ENCODE measurements at regions not wholly inside any gene's neighbourhood (a gene's known extent, or its start where the extent isn't known, plus 50 kb on each side); places are given as distances from the start of the nearest gene placed in this dataset.

DNA sequence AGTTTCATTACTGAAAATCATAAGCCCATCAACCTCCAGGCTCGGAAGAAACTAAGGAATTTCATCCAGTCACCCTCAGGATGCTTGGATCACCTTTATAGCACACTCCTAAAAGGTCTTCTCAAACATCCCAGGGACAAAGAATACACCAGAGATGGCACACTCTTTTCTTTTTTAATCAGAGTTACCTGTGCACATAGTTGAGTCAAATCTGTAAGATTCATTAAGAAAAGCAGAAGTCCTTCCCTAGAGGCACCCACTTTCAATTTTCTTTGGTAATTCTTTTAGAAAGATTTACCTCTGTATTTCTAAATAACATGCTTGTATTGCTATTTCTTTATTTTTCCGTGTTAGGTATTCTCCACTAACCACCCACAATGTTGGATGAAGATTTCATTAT lies 50.6 kb upstream of the IL6 start:
- DNase-seq: no peak

DNA sequence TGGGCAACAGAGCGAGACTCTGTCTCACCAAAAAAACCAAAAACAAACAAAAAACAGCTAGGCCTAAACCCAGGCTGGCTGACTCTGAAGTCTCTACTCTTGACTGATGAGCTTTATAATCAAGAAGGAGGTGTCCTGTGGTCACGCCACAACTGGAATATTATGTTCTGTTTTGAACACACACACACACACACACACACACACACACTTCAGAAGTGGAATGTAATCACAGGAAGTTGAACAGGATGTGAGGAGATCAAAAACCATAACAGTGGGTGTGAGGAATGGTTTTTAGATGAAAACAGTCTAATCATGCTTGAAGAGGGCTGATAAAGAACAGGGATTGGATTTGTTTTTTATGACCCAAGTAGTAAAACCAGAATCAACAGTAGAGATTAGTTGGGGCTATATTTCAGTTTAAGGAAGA lies 51.1 kb upstream of the IL6 start:
- DNase-seq: no peak

DNA sequence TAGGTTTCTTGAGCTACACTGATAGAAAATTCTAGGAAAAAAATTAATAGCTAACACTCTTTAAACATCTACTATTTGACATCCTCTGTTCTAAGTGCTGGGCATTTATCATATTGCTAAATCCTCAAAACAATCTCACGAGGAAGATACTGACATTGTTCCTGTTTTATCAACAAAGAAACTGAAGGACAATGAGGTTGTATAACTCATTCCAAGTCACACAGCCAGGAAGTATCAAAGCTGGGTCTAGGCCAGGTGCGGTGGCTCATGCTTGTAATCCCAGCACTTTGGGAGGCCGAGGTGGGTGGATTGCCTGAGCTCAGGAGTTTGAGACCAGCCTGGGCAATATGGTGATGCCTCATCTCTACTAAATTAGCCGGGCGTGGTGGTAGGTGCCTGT lies 51.6 kb upstream of the IL6 start:
- no peak for DNase-seq

DNA sequence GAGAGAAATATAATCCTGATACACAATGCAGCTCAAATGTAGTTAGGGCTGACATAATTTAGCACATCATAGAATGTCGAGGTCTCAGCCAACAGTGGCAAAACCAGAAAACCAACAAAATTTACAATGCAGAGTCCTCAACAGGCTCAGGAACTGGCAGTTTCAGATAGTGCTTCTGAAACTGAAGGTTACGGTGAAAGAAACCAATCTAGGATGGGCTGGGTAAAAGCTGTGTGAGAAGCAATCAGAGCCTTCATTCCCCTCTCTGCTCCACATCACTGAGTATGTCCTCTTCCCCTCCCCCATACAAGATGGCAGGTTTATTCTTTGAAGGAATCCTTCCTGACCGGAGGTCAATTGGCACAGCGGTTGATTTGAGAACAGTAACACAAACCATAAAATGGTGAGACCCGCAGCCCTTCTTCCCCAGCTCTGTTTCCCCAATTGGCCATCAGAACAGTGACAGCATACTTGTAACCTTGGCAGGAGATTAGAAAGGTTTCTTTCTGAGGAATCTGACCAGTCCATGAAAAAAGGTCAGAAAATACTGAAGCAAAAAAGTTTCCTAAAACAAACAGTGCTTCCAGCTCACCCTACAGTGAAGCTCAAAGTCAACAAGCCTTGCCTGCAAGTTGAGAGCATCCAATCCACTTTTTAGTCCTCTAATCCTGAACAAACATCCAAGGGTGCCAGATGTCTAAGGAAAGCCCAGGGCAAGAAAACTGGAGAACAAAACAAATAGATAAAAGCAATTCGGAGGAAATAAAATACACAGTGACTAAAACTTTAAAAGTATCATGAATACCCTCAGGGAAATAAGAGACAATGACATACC lies 53.9 kb upstream of the IL6 start:
- no peak for DNase-seq

DNA sequence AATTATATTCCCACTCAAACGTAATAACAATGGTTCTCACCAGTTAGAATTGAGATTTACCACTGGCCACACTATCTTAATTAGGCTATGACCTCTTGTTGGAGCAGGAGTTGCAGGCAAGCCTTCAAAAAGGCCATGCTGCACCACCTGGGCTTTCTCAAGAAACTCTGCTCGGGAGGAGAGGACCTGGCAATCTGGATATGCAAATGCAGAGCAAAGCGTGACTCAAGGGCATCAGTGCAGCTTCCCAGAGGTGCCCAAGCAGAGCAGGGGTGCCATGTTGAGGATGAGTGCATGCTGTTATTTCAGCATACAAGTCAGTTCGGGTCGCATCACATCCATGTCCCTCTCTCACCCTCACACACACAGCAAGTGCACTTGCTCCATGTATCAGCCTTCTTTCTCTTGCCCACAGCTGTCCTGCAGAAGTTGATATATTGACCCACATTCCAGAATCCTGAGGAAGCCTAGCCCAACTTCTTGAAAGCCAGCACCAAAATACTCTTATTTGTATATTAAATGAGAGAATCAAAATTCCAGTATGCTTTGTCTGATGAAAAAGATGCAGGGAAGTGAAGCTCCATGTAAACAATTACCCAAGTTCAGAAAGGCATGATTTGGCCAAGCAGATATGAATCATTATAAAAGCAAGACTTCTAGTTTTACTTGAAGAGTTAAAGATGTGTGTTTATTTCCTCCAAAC lies 55.7 kb upstream of the IL6 start:
- DNase-seq: no peak

DNA sequence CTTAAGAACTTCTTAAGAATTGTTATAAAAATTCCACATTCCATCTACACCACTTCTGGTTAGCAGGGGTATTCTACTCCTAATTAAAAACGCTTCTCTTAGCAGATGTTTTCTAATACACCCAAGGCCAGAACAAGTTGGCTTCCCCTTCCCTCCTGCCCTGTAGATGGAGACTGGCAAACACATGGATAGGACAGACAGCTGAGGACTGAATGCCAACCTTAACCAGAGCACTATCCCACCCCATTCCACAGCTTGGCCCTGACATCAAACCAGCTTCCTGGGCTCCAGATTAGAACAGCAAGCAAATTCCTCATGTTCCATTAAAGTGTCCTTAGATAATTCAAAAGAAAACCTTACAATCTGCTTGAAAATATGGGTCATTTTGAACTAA lies 56.6 kb upstream of the IL6 start:
- no peak for DNase-seq

DNA sequence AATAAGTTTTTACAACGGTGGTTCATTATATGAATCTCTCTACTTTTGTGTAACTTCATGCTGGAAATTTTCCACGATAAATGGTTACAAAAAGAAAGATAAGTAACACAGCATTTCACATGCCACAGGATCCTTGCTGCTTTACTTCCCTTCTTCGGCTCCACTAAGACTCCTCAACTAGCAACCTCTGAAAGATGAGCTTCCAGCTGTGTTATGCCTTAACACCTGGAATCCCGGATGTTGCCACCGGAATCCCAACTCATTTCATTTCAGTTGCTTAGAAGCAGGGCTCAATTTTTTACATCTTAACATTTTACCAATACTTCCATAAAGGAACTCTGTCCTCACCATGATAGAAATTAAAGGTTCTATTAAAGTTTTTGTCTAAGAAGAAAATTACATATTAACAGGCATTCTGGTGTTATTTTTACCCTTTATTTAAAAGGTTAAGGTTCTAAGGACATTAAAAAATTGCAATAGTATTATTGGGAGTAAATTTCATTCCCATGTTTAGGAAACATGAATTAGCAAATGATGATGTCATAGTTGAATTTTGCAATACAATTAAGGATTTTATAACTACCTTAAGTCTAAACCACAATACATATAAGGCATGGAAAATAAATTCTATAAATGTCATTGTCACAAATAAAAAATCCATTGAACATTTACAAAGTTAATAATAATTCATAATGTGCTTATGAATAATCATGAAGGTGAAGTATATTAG lies 57.1 kb upstream of the IL6 start:
- no peak for DNase-seq

DNA sequence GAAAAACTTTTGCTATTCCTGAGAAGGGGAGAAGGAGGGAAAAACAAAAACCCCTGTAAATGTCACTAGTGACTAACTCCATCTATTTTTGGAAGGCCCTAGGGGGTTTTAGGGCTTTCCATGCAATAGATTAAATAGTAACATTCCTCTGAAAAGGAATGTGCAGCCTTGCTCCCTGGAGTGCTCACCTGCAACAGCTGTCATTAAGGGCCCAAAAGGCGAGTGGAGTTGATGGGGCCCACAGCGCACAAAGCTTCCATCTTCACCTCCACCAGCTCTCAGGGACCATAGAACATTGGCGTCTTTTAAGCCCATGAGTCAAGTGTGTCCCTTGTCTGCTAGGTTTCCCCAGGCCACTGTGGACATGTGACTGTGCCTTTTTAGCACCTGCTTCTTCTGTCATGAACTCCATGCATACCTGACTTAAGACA lies 58.0 kb upstream of the IL6 start:
- no peak for DNase-seq

DNA sequence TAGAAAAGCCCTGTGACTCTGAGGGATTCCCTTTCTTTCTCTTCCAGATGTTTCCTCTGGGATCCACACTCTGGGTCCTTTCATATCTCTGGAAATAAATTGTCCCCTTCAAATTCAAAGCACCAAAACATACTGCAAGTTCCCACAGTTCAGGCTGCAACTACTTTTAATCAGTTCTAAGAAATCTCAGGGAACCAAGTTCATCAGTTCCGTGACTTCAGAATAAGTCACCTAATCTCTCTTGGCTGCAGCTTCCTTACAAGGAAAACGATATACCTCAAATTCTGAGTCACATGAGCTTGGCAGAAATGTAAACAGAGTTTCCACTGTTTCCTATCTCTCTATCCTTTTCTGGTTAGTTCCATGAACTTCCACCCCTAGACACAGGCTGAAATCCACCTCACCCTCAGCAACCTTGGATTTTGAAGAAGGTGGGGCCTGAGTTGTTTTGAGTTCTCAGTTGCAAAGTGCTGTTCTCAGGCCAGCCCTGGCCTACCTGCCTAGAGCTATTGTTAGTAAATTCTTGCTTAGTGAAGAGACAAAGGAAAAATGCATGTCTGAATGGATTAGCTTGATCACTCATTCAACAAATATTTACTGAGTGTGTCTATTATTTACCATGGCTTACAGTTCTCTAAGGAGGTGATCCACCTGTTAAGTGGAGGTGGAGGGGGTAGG lies 59.3 kb upstream of the IL6 start:
- no peak for DNase-seq

DNA sequence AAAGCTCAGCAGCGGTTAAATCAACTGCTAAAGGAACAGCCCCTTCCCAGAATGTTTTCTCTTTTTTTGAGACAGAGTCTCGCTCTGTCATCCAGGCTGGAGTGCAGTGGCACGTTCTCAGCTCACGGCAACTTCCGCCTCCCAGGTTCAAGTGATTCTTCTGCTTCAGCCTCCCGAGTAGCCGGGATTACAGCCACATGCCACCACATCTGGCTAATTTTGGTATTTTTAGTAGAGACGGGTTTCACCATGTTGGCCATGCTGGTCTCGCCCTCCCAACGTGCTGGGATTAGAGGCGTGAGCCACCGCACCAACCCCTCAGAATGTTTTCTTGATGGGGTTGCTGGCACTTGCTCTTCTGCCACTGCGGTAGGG lies 59.8 kb upstream of the IL6 start:
- DNase-seq: no peak

DNA sequence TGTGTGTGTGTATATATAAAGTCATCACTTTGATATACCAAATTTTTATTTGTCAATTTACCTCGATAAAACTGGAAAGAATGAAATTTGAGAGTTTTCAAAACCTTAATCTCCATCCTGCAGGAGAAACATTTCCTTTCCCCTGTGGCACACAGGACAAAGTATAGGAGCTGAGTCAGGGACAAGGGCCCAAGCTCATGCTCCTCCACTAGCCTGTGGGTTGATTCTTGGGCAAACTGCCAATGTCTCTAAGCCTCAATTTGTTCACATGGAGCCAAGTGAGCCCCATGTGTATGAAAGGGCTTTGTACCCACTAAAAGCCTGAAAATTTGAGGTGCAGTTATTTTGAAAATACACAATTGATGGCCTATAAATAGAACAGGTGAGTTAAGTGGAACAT lies 60.3 kb upstream of the IL6 start:
- no peak for DNase-seq

DNA sequence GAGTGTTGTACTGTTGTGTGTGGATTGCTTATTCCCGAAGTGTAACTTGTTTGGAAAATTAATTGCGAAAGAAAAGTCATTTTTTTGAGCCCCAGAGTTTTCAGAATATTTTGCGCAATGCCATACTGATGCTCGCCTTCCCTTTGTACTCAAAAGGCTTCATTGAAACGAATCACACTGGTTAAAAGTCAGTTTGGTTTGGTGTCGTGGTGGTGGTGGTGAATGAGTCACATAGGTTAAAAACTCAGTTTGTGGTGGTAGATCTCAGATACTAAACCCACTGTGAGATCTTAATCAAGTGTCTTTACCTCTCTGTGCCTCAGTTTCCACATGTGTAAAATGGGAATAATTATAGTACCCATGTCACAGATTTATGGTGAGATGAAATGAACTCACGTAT lies 61.1 kb upstream of the IL6 start:
- no peak for DNase-seq

DNA sequence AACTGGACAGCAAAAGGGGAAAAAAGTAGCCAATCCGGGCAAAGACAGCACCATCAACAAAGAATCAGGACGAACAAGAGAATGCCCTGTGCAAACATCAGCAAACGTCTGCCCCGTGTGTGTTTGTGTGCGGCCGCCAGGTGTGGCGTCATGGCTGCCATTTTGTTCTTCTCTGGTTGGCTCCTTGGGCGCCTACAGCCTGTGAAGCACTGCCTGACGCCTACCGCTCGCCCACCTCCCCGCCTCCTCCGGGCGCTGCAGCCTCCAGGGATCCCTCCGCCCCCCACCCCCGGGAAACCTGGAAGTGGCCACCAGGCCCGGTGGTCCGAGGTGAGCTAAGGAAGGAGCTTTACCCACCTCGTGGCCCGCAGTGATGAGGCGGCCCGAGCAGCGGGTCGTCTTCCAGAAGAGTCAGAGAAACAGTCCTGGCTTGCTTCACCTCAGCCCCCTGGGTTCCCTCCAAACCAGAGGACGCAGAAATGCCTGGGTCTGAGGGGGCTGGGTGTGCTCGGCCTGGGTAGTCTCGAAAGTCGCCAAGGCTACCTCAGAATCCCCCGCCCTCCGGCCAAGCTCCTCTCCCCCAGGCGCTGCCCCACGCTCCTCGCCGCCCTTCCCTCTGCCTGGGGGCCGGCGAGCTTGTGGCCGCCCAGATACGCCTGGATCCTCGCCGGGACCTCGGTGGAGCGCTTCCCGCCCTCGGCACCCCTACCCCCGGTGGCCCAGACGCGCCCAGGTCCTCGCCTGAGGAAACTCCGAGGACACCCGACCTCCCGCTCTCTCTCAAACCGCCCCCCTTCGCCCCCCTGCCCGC lies 61.8 kb upstream of the IL6 start:
- DNase-seq: no peak

DNA sequence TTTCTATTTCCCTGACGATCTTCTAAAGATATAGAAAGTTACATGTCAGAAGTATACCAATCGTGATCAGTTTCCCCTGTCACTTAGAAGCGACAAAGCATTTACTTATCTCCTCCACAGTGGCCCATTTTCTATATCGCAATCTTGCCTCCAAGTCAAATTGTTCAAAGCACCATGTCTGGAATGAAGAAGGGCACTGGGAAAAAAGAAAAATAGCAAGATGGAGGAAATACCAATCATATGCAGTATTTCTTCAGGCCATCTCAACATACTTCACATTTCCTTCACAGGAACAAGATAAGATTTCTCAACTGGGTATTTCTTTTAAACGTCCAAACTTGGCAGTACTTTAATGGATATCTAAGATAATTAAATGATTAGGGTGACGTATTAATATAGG lies 63.3 kb upstream of the IL6 start:
- DNase-seq: no peak

DNA sequence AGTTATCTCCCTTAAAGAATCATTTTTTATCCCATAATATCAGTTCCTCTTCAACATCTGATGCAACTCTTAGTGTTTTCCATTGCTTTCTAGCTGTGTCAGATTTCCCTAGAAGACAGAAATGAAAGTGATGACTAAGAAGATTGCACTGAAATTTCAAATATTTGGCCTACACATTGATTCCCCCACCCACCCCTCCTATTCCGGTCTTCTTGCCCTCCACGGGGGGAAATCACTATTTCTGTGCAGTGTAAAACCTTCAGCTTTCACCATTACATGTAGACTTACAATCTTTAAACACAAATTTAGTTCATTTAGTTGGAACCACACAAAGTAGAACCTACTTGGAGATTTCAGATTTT lies 63.7 kb upstream of the IL6 start:
- DNase-seq: no peak

DNA sequence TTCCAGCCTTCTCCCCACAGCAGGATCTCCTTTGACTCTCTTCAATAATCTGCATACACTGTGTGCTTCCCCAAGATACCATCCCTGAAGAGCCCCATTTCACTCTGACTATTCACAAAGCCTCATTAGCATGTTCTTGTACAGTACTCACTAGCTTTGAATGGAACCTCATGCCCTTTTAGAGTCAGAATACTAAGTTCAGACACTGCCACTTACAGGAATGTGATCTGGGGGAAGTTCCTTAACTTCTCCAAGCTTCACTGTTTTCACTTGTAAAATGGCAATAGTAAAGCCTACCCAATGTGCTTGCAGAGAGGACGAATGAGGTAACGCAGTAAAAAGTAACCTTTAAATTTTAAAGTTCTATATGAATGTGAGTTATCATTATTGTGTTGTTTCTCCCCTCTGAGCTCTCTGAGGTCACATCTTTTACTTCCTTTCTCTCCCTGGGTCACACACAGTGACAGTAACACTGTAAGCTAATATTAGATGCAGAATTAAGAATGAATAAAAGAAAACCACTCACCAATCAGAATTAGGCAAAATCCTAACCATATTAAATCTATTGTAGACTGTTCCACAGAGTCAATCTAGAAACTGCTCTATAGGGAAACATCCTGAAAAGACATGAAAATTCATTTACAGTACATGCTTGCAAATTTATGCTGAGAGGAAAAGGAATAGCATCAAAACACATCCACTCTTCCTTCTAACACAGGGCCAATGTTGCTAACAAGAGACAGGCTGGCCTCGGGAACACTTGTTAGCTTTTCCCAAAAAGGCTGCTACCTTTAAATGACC lies 64.2 kb upstream of the IL6 start:
- DNase-seq: no peak

DNA sequence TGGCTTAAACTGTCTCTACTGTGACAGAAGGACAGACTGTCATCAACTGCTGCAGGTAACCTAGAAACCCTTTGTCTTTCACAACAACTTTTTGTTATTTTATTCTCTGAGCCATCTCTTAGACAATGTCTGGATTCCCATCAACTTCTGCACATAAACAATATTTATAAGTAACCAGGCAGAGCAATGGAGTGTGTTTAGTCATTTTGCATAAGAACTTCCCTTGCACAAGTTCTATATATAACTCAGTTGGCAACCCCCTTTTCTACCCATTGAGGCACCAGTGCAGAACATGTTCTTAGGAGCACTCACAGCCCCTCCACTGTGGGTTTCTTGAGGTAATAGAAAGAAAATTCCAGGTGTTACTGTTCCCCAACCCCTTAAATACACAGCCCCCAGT lies 65.0 kb upstream of the IL6 start:
- DNase-seq: no peak

DNA sequence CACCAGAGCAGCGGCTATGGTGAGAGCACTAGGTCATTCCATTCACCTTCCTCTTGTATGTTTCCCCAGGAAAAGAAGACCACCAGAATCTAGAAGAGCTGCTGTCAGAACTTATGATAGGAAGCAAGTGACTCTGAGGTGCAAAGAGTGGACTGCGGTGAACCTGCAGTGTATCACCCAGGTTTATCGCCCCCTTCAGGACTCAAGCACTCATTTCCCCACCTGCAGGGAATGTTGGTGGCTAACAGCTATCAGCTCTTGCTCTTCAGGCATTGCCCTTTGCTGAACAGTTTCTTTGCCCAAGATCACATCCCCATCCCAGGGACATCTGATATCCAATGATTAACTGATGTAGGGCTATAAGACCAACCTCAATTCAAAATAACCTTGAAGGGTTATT lies 66.3 kb upstream of the IL6 start:
- no peak for DNase-seq

DNA sequence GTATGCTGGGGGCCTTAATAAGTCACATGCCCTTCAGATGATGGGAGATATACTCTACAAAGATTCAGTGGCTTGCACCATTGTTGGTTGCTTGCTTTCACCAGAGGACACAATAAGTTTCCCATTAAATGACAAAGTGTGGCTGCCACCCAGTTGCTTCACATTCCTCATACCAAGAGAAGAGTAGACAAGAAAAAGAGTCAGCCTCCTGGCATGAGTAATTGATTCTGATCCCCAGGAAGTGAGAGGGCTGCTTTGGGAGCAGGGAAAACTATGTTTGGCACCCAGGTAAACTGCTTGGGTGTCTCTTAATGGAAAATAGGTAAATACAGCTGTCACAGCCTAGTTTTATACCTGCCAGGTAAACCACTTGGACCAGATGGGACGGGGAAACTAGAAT lies 66.7 kb upstream of the IL6 start:
- DNase-seq: no peak

DNA sequence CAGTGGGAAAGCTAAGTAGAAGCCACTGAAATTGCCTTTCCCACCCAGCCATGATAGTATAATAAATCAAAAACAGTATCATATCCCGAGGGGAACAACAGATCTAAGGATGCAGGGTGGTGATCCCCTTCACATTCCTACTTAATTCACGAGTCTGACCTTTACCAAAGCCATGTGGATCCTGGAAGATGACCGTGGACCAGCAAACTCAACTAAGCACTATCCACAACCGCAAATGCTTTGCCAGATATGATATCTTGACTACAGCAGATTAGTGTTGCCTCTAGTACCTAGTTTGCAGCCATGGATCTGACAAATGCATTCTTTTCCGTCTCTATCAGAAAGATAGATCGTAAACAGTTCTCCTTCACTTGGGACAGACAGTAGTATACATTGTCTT lies 67.3 kb upstream of the IL6 start:
- no peak for DNase-seq

DNA sequence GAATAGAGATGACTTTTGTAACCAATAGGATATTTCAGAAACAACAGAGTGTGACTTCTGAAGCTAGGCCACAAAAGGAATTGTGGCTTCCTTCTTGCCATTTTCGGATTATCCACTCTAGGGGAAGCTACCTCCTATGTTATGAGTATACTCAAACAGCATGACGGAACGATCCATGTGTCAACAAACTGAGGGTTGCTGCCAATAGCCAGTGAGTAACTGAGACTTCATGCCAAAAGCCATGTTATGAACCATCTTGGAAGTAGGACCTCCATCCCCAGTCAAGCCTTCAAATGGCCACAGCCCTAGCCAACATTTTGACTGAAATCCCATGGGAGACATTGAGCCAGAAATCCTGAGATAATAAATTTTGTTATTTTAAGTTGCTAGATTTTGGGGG lies 69.0 kb upstream of the IL6 start:
- no peak for DNase-seq

DNA sequence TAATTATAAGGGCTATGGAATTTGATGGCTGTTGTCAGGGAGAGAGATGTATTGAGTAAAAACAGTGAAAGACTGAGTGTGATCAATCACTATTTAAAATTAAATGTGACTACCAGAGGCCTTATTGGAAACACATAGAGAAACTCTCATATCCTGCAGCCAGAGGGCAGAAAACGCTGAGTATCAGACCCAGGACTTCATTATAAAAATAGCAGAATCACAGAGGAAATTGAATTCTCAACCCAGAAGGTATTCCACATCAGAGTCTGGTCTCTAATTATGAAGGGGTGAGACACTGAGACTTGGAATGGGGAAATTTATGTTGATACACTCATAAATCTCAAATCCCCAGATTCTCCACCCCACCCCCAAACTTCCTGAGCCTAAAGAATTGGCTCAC lies 69.5 kb upstream of the IL6 start:
- no peak for DNase-seq
